ENCODE measurements at regions not wholly inside any gene's neighbourhood (a gene's known extent, or its start where the extent isn't known, plus 50 kb on each side); places are given as distances from the start of the nearest gene placed in this dataset.

DNA sequence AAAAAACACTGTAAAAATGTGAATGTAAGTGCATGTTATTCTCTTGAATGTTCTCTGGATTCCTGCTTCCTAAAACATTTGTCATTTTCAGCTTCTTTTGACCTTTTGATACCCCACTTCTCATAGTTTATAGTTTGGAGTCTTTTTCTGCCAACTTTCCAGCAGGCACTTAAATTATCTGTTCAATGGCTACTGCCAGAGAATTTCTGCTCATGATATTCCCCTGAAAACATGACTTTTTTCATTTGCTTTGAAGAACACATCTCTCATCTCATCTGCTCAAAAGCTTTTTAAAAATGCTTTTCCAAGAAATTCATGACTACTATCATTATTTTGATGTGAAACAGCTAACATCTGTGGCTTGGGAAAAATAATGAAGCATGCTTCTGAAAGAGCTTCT is 269.7 kb upstream of the PCDH7 start:
- TF ChIP-seq, protein P1, sequence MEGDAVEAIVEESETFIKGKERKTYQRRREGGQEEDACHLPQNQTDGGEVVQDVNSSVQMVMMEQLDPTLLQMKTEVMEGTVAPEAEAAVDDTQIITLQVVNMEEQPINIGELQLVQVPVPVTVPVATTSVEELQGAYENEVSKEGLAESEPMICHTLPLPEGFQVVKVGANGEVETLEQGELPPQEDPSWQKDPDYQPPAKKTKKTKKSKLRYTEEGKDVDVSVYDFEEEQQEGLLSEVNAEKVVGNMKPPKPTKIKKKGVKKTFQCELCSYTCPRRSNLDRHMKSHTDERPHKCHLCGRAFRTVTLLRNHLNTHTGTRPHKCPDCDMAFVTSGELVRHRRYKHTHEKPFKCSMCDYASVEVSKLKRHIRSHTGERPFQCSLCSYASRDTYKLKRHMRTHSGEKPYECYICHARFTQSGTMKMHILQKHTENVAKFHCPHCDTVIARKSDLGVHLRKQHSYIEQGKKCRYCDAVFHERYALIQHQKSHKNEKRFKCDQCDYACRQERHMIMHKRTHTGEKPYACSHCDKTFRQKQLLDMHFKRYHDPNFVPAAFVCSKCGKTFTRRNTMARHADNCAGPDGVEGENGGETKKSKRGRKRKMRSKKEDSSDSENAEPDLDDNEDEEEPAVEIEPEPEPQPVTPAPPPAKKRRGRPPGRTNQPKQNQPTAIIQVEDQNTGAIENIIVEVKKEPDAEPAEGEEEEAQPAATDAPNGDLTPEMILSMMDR (optimal IDR thresholded peaks at IDR 0.05 in 1 of 3, IDR thresholded peaks at IDR 0.05 in 1 of 3, conservative IDR thresholded peaks at IDR 0.05 in 1 of 3; ENCODE audit: extremely low read depth in 1 of 3, insufficient read depth in 2 of 3, low read length in 3 of 3): no peak
- no peak for TF ChIP-seq EZH2 (IDR thresholded peaks at IDR 0.05; ENCODE audit: low read length)

Data from keratinocyte (primary cell).